CD14-positive monocyte (primary cell): ENCODE measurements at regions not wholly inside any gene's neighbourhood (a gene's known extent, or its start where the extent isn't known, plus 50 kb on each side); places are given as distances from the start of the nearest gene placed in this dataset.
A peak's percentile ranks its signal among the peaks of the same experiment; 100 is the strongest.
"Not testable (repeated sequence)": the region's sequence is repeated elsewhere in the genome, so short reads cannot be mapped to it uniquely, and the experiment has no call there.

Source experiments
- DNase-seq, 3 donors: peaks; one replicate each; pipeline ENCODE4 v3.0.0-alpha.2; 2011 to 2022
- H2AFZ ChIP-seq: 2 replicates; pipeline ENCODE4 v1.6.0; 2012; ENCODE audit warnings: mild to moderate bottlenecking, low read depth, low read length, inconsistent platforms; ENCODE audit not compliant: insufficient read depth, poor library complexity, severe bottlenecking
- H3K27ac ChIP-seq, 2 donors: 1 replicate in 1 of 2; 2 replicates in 1 of 2; pipeline ENCODE4 v1.5.1; 2012 to 2013; ENCODE audit warnings: low read length in 2 of 2, control low read depth in 1 of 2, inconsistent platforms in 1 of 2, low read depth in 1 of 2, mild to moderate bottlenecking in 1 of 2
- H3K27me3 ChIP-seq, 2 donors: one replicate each; pipeline versions ENCODE4 v1.6.0 to v1.6.1; 2011 to 2013; ENCODE audit warnings: low read length in 2 of 2; ENCODE audit not compliant: control insufficient read depth in 2 of 2, insufficient read depth in 2 of 2
- H3K36me3 ChIP-seq, 2 donors: replicated peaks in 1 of 2; 1 replicate in 1 of 2; 2 replicates in 1 of 2; pipeline versions ENCODE4 v1.5.1 to v1.6.1; 2012 to 2013; ENCODE audit warnings: low read length in 2 of 2, control low read depth in 1 of 2, inconsistent platforms in 1 of 2, mild to moderate bottlenecking in 1 of 2; ENCODE audit not compliant: insufficient read depth in 2 of 2, control insufficient read depth in 1 of 2
- H3K4me1 ChIP-seq, 2 donors: 1 replicate in 1 of 2; 2 replicates in 1 of 2; pipeline versions ENCODE4 v1.5.1 to v1.6.1; 2012 to 2013; ENCODE audit warnings: low read length in 2 of 2, control low read depth in 1 of 2, inconsistent platforms in 1 of 2, mild to moderate bottlenecking in 1 of 2, moderate library complexity in 1 of 2; ENCODE audit not compliant: insufficient read depth in 2 of 2, control insufficient read depth in 1 of 2
- H3K4me2 ChIP-seq: replicated peaks from 2 replicates; pipeline ENCODE3; 2012; ENCODE audit warnings: low read length, moderate library complexity, mild to moderate bottlenecking; ENCODE audit not compliant: poor library complexity, severe bottlenecking; ENCODE audit errors: extremely low read depth
- H3K4me3 ChIP-seq, 3 experiments: fragments of 200-600 bp in 1 of 3; sonication (generic) in 1 of 3; replicated peaks in 1 of 3; 1 replicate in 2 of 3; 2 replicates in 1 of 3; pipeline ENCODE4 v1.5.1; 2011 to 2013; ENCODE audit warnings: low read length in 3 of 3, mild to moderate bottlenecking in 3 of 3, control low read depth in 2 of 3, low read depth in 2 of 3, inconsistent platforms in 1 of 3, moderate library complexity in 1 of 3
- H3K79me2 ChIP-seq: 2 replicates; pipeline ENCODE4 v1.6.0; 2012; ENCODE audit warnings: mild to moderate bottlenecking, control low read depth, inconsistent platforms, low read length, moderate library complexity; ENCODE audit not compliant: insufficient read depth
- H3K9ac ChIP-seq: 2 replicates; pipeline ENCODE4 v1.6.0; 2017; ENCODE audit warnings: low read length, mild to moderate bottlenecking; ENCODE audit not compliant: insufficient read depth, poor library complexity, severe bottlenecking
- H3K9me3 ChIP-seq, 2 donors: replicated peaks in 1 of 2; 1 replicate in 1 of 2; 2 replicates in 1 of 2; pipeline versions ENCODE4 v1.5.1 to v1.6.1; 2012 to 2013; ENCODE audit warnings: low read length in 2 of 2, control low read depth in 1 of 2; ENCODE audit not compliant: control insufficient read depth in 1 of 2, insufficient read depth in 1 of 2
- H4K20me1 ChIP-seq: 2 replicates; pipeline ENCODE4 v1.6.0; 2012; ENCODE audit warnings: mild to moderate bottlenecking, low read length, control low read depth, moderate library complexity; ENCODE audit not compliant: insufficient read depth
- H3K27ac Mint-ChIP-seq, 7 donors: one replicate each; pipeline ENCODE4 v1.8.0; 2020; ENCODE audit warnings: mild to moderate bottlenecking in 7 of 7, mixed read lengths in 7 of 7, moderate library complexity in 6 of 7, inconsistent platforms in 2 of 7
- H3K27me3 Mint-ChIP-seq, 3 donors: one replicate each; pipeline ENCODE4 v1.8.0; 2021 to 2022; ENCODE audit warnings: low read depth in 3 of 3, mild to moderate bottlenecking in 3 of 3, mixed read lengths in 3 of 3, moderate library complexity in 3 of 3, inconsistent platforms in 1 of 3
- H3K36me3 Mint-ChIP-seq, 2 donors: one replicate each; pipeline ENCODE4 v1.8.0; 2020; ENCODE audit warnings: mixed read lengths in 2 of 2, inconsistent platforms in 1 of 2, mild to moderate bottlenecking in 1 of 2
- H3K4me1 Mint-ChIP-seq: one replicate; pipeline ENCODE4 v1.8.0; 2020; ENCODE audit warnings: mild to moderate bottlenecking, mixed read lengths
- H3K4me3 Mint-ChIP-seq, 2 donors: one replicate each; pipeline ENCODE4 v1.8.0; 2020; ENCODE audit warnings: mild to moderate bottlenecking in 2 of 2, mixed read lengths in 2 of 2, moderate library complexity in 1 of 2
- H3K9me3 Mint-ChIP-seq, 7 donors: one replicate each; pipeline ENCODE4 v1.8.0; 2020 to 2022; ENCODE audit warnings: mixed read lengths in 7 of 7, mild to moderate bottlenecking in 6 of 7, moderate library complexity in 6 of 7, inconsistent platforms in 2 of 7
- CTCF ChIP-seq: fragments of 200-600 bp; IDR thresholded peaks from one replicate; pipeline ENCODE4 v1.8.0; 2022; ENCODE audit warnings: antibody characterized with exemption, mild to moderate bottlenecking
- whole genome bisulfite sequencing: methylation state at CpG from one replicate; pipeline ENCODE4 v1.1.5; 2013; ENCODE audit warnings: missing lambda C conversion rate; ENCODE audit not compliant: insufficient coverage; 5-methylcytosine and 5-hydroxymethylcytosine counted together
- intact Hi-C, 2 donors: fragments of 100-400 bp; cut with micrococcal nuclease; formaldehyde crosslinking; loops; one replicate each; pipeline versions ENCODE4 v1.15.0 to v1.15.1; 2023

- H3K27me3 Mint-ChIP-seq, H3K27ac ChIP-seq, H3K36me3 Mint-ChIP-seq, H3K4me1 ChIP-seq, H3K4me3 Mint-ChIP-seq, H3K9me3 ChIP-seq, H4K20me1 ChIP-seq, H3K27ac Mint-ChIP-seq, H3K36me3 ChIP-seq, H3K4me3 ChIP-seq, H3K79me2 ChIP-seq, H2AFZ ChIP-seq, H3K9ac ChIP-seq, H3K4me2 ChIP-seq, H3K9me3 Mint-ChIP-seq, H3K27me3 ChIP-seq, intact Hi-C loops: not testable (repeated sequence)
- peak; percentile 21 for TF ChIP-seq CTCF
- peaks cover 13% of the 10 kb centered on the region for H3K4me1 Mint-ChIP-seq
- WGBS = no CpG with 5 or more reads among the region's 1 CpG
- DNase-seq = peak; percentile 59 to 73 (median 61)
Observed at GRCh38 chr2:111454404-111454803, 333.7 kb downstream of the BCL2L11 start.

GRCh38 chr2:111455016-111456015 is 334.6 kb downstream of the BCL2L11 start:
- DNase-seq, H2AFZ ChIP-seq, H3K9me3 ChIP-seq, H3K9ac ChIP-seq, H3K79me2 ChIP-seq, H3K4me1 ChIP-seq, H3K27me3 Mint-ChIP-seq, H3K4me2 ChIP-seq, H3K27me3 ChIP-seq, H4K20me1 ChIP-seq, H3K4me3 ChIP-seq, H3K36me3 Mint-ChIP-seq, H3K9me3 Mint-ChIP-seq, H3K4me3 Mint-ChIP-seq, intact Hi-C loops, H3K36me3 ChIP-seq: not testable (repeated sequence)
- H3K27ac ChIP-seq = peak overlapping the region in 1 of 2 donors; percentile 48
- WGBS = no CpG with 5 or more reads among the region's 9 CpGs
- Mint-ChIP-seq H3K27ac (peak overlapping the region in 6 of 7 donors; percentile 25 to 79 (median 58)), H3K4me1 (peaks cover 13% of the 10 kb centered on the region)

- WGBS = no CpG with 5 or more reads among the region's 5 CpGs
- intact Hi-C loops = not testable (repeated sequence)
Observed at GRCh38 chr2:111457191-111457590, 336.5 kb downstream of the BCL2L11 start.

GRCh38 chr2:111460901-111461300 is 340.2 kb downstream of the BCL2L11 start:
- H3K4me1 Mint-ChIP-seq, H3K4me3 ChIP-seq, H3K4me2 ChIP-seq, H3K36me3 ChIP-seq, H3K27ac ChIP-seq, intact Hi-C loops, H3K9ac ChIP-seq, H4K20me1 ChIP-seq, H3K27ac Mint-ChIP-seq, H3K27me3 Mint-ChIP-seq, H3K4me3 Mint-ChIP-seq, DNase-seq, H3K36me3 Mint-ChIP-seq, H2AFZ ChIP-seq, H3K9me3 ChIP-seq, H3K9me3 Mint-ChIP-seq, H3K27me3 ChIP-seq: not testable (repeated sequence)
- Histone ChIP-seq H3K4me1 (peaks cover 10 to 12% of the 10 kb centered on the region in 2 donors), H3K79me2 (peaks cover 11% of the 10 kb centered on the region)
- WGBS = no CpG with 5 or more reads among the region's 5 CpGs

More at GRCh38 chr2:111457191-111457590, 336.5 kb downstream of the BCL2L11 start:
- Mint-ChIP-seq H3K4me1 (peaks cover 11% of the 10 kb centered on the region), H3K27ac (peak overlapping the region in 1 of 7 donors; percentile 35)
- not testable (repeated sequence) for H3K4me2 ChIP-seq, H3K4me3 ChIP-seq, H3K4me1 ChIP-seq, H3K27me3 Mint-ChIP-seq, H2AFZ ChIP-seq, H3K27me3 ChIP-seq, DNase-seq, H3K27ac ChIP-seq, H3K4me3 Mint-ChIP-seq, H3K9me3 ChIP-seq, H3K36me3 Mint-ChIP-seq, H3K36me3 ChIP-seq, H4K20me1 ChIP-seq, H3K9me3 Mint-ChIP-seq, H3K9ac ChIP-seq
- peaks cover 13% of the 10 kb centered on the region for H3K79me2 ChIP-seq
